Breast epithelium (tissue), 4 donors: ENCODE measurements at regions not wholly inside any gene's neighbourhood (a gene's known extent, or its start where the extent isn't known, plus 50 kb on each side); places are given as distances from the start of the nearest gene placed in this dataset.

Experiments
- DNase-seq, 2 donors: peaks; one replicate each; pipeline ENCODE4 v3.0.0-alpha.2; 2019; ENCODE audit warnings: low spot score in 2 of 2
- H3K27ac ChIP-seq, 2 donors: fragments of 200-600 bp; sonication (generic) in 1 of 2; one replicate each; pipeline ENCODE4 v1.5.1; 2016 to 2019; ENCODE audit warnings: mild to moderate bottlenecking in 1 of 2
- H3K27me3 ChIP-seq, 2 donors: fragments of 200-600 bp; sonication (generic) in 1 of 2; one replicate each; pipeline versions ENCODE4 v1.5.1 to v1.6.0; 2017 to 2019; ENCODE audit warnings: control low read depth in 1 of 2, mild to moderate bottlenecking in 1 of 2
- H3K36me3 ChIP-seq: fragments of 200-600 bp; one replicate; pipeline ENCODE4 v1.5.1; 2019
- H3K4me1 ChIP-seq, 2 donors: fragments of 200-600 bp; sonication (generic); one replicate each; pipeline ENCODE4 v1.5.1; 2016 to 2019; ENCODE audit warnings: control low read depth in 1 of 2
- H3K4me3 ChIP-seq, 3 donors: fragments of 200-600 bp; sonication (generic); 1 replicate in 2 of 3; 2 replicates in 1 of 3; pipeline ENCODE4 v1.5.1; 2016 to 2019; ENCODE audit warnings: mild to moderate bottlenecking in 3 of 3, moderate library complexity in 2 of 3
- H3K9me3 ChIP-seq, 2 donors: fragments of 200-600 bp; sonication (generic) in 1 of 2; one replicate each; pipeline ENCODE4 v1.5.1; 2016 to 2019; ENCODE audit warnings: control low read depth in 1 of 2
- POLR2A ChIP-seq: fragments of 450-650 bp; IDR thresholded peaks from one replicate; pipeline ENCODE4 v1.6.1; 2016; ENCODE audit warnings: antibody characterized with exemption, mild to moderate bottlenecking, moderate library complexity
- POLR2AphosphoS5 ChIP-seq, 3 donors: sonication (generic); formaldehyde crosslinking; IDR thresholded peaks; one replicate each; pipeline ENCODE4 v1.6.1; 2017; ENCODE audit warnings: antibody characterized with exemption in 3 of 3
- intact Hi-C: fragments of 100-400 bp; cut with DNase I; formaldehyde crosslinking; loops from one replicate; pipeline ENCODE4 v1.15.1; 2023; ENCODE audit warnings: low total_unique reads
- TF ChIP-seq, protein P1 (sequence below), 3 donors: fragments of 450-650 bp; IDR thresholded peaks; one replicate each; pipeline ENCODE4 v1.5.1; 2016 to 2017; ENCODE audit warnings: antibody characterized with exemption in 3 of 3, mild to moderate bottlenecking in 3 of 3, moderate library complexity in 3 of 3

DNA sequence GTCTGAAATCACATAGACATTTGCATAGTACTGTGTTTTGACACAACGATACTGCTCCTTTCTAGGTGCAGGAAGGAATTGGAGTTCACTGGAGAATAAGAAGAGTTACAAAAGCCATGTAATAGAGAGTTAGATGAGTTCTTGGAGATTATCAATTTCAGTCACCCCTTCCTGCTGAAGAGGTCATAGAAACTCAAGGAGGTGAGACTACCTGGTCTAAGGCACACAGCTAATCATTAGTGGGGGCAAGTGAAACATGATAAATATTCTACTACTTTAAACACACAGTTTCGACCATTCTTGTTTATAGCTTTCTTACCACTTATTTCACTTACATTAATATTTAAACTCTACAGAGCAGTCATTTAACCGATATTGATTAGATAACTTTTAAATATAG is 286.9 kb upstream of the NXPH2 start:
- Histone ChIP-seq H3K4me1 (no peaks in the 10 kb centered on the region), H3K4me3 (no peak overlapping the region), H3K27me3 (no peaks in the 10 kb centered on the region), H3K9me3 (no peaks in the 10 kb centered on the region), H3K27ac (no peak overlapping the region), H3K36me3 (no peaks in the 10 kb centered on the region)
- intact Hi-C loops, result no loop called here
- no peak for DNase-seq
- TF ChIP-seq POLR2AphosphoS5 (IDR thresholded peaks at IDR 0.05) (no peak), POLR2A (no peak)
- TF ChIP-seq, protein P1, sequence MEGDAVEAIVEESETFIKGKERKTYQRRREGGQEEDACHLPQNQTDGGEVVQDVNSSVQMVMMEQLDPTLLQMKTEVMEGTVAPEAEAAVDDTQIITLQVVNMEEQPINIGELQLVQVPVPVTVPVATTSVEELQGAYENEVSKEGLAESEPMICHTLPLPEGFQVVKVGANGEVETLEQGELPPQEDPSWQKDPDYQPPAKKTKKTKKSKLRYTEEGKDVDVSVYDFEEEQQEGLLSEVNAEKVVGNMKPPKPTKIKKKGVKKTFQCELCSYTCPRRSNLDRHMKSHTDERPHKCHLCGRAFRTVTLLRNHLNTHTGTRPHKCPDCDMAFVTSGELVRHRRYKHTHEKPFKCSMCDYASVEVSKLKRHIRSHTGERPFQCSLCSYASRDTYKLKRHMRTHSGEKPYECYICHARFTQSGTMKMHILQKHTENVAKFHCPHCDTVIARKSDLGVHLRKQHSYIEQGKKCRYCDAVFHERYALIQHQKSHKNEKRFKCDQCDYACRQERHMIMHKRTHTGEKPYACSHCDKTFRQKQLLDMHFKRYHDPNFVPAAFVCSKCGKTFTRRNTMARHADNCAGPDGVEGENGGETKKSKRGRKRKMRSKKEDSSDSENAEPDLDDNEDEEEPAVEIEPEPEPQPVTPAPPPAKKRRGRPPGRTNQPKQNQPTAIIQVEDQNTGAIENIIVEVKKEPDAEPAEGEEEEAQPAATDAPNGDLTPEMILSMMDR (IDR thresholded peaks at IDR 0.05), result no peak

DNA sequence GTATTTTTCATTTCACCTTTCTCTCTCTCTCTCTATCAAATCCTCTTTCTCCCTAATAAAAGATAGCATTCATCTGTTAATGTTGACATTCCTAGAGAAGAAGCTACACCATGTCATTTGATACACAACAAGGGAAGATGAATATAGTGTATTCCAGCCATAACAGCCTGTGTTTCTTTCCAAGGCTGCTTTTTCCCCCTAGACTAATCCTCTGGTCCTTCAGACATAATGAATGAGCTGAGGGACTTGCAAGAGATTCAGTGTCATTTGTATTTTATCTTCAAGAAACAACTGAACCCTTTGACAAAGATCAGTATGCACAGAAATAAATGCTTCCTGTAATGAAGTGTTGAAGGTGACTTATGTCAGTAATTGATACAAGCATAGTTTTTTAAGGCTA is 284.0 kb upstream of the NXPH2 start:
- no peaks in the 10 kb centered on the region for H3K36me3 ChIP-seq
- no peaks in the 10 kb centered on the region for H3K9me3 ChIP-seq
- no peak overlapping the region for H3K27ac ChIP-seq
- no peaks in the 10 kb centered on the region for H3K4me1 ChIP-seq
- DNase-seq, result no peak
- intact Hi-C loops, result no loop called here
- no peak overlapping the region for H3K4me3 ChIP-seq
- H3K27me3 ChIP-seq, result no peaks in the 10 kb centered on the region
- no peak for TF ChIP-seq POLR2AphosphoS5 (IDR thresholded peaks at IDR 0.05)
- TF ChIP-seq, protein P1 (IDR thresholded peaks at IDR 0.05), result no peak
- no peak for TF ChIP-seq POLR2A

DNA sequence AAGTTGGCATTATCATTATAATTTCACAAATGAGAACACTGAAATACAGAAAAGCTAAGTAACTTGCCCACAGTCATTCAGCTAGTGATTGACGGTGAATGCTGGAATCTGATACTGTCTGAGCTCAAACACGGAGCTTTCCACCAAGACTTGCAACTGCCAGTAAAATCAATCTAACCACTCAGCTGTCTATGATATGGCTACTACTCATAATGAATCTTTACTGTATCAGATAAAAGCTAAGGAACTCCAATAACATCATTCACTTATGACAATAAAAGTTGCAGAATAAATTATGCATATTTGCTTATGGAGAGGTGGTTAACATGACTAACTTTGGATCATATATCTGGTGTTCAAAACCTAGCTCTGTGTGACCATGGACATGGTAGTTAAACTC is 279.4 kb upstream of the NXPH2 start:
- H3K27me3 ChIP-seq, result no peaks in the 10 kb centered on the region
- no peak for DNase-seq
- no peak for TF ChIP-seq POLR2AphosphoS5 (IDR thresholded peaks at IDR 0.05)
- H3K27ac ChIP-seq, result no peak overlapping the region
- intact Hi-C loops, result loop anchor here (5.0 kb wide), 1 partner anchor 1133 kb away; no protein-coding TSS in a partner anchor
- no peaks in the 10 kb centered on the region for H3K4me1 ChIP-seq
- no peak overlapping the region for H3K4me3 ChIP-seq
- H3K36me3 ChIP-seq, result no peaks in the 10 kb centered on the region
- no peaks in the 10 kb centered on the region for H3K9me3 ChIP-seq

DNA sequence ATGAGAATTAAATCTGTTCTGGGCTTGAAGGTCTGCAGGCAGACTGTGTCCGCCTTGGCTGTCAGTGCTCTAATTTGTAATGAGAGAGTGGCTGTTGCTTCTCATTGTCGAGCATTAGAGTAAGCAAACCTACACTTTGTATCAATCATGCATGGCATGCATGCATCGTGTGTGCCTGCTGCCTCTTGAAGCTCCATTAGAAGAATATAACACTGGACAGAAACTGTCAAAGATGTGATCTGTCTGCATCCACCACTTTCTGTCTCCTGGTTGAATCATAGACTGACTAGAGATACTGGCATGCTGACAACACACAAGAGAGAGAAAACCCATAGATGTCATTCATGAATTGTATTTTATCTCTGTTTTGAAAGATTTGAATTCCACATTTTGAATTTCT is 275.0 kb upstream of the NXPH2 start:
- no peaks in the 10 kb centered on the region for H3K4me1 ChIP-seq
- no peaks in the 10 kb centered on the region for H3K27me3 ChIP-seq
- H3K9me3 ChIP-seq, result no peaks in the 10 kb centered on the region
- H3K36me3 ChIP-seq, result no peaks in the 10 kb centered on the region
- no peak overlapping the region for H3K27ac ChIP-seq
- TF ChIP-seq POLR2A, result no peak
- TF ChIP-seq, protein P1 (IDR thresholded peaks at IDR 0.05), result no peak
- no peak for TF ChIP-seq POLR2AphosphoS5 (IDR thresholded peaks at IDR 0.05)
- no peak overlapping the region for H3K4me3 ChIP-seq
- DNase-seq, result no peak
- intact Hi-C loops, result loop anchor here (5.0 kb wide), 1 partner anchor 1137 kb away; no protein-coding TSS in a partner anchor

DNA sequence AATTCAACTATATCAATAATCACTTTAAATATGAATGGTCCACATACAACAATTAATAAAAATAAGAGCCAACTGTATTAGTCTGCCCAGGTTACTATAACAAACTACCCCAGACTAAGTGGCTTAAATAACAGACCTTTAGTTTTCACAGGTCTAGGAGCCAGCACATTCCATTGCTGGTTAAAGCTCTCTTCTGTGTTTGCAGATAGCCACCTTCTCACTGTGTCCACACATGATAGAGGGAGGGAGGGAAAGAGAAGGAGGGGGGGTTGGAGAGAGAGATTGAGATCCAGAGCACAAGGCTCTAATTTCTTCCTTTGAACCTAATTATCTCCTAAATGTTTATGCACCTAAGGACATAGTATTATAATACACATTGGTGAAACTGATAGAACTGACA is 267.8 kb upstream of the NXPH2 start:
- Histone ChIP-seq H3K27ac (no peak overlapping the region), H3K36me3 (no peaks in the 10 kb centered on the region), H3K27me3 (no peaks in the 10 kb centered on the region), H3K4me3 (no peak overlapping the region), H3K9me3 (no peaks in the 10 kb centered on the region), H3K4me1 (no peaks in the 10 kb centered on the region)
- TF ChIP-seq POLR2AphosphoS5 (IDR thresholded peaks at IDR 0.05) (no peak), POLR2A (no peak)
- TF ChIP-seq, protein P1 (IDR thresholded peaks at IDR 0.05), result no peak
- intact Hi-C loops, result no loop called here
- no peak for DNase-seq

DNA sequence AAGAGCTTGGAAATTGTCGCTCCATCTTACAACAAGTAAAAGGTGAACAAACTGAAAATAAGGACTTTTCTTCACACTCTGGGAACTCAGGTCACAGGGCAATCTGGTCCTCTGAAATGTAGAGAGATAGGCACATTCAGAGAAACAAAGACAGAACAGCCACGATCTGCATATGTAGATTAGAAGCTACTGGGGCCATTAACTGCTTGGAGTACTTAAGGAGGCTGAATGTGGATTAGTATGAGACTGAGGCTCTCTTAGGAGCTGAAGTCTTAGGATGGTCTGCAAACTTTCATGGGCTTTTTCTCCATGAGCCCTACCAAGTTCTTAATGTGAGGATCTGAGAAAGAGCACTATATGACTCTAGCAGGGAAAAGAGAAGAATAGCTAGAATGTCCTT is 265.3 kb upstream of the NXPH2 start:
- Histone ChIP-seq H3K27ac (no peak overlapping the region), H3K36me3 (no peaks in the 10 kb centered on the region), H3K27me3 (no peaks in the 10 kb centered on the region), H3K4me3 (no peak overlapping the region), H3K4me1 (no peaks in the 10 kb centered on the region), H3K9me3 (no peaks in the 10 kb centered on the region)
- TF ChIP-seq, protein P1 (IDR thresholded peaks at IDR 0.05), result no peak
- TF ChIP-seq POLR2A, result no peak
- TF ChIP-seq POLR2AphosphoS5 (IDR thresholded peaks at IDR 0.05), result no peak
- intact Hi-C loops, result no loop called here
- no peak for DNase-seq
